Smooth muscle cell (in vitro differentiated cells): ENCODE measurements at regions not wholly inside any gene's neighbourhood (a gene's known extent, or its start where the extent isn't known, plus 50 kb on each side); places are given as distances from the start of the nearest gene placed in this dataset.

Experiments
- DNase-seq: peaks from one replicate; lab custom pipeline; 2025; ENCODE audit not compliant: unreplicated experiment; lab: John Stamatoyannopoulos, UW
- H2AFZ ChIP-seq: fragments of 200-600 bp; sonication (generic); 2 replicates; pipeline ENCODE4 v1.6.0; 2016; ENCODE audit warnings: antibody characterized with exemption, low read depth, mild to moderate bottlenecking
- H3F3A ChIP-seq: fragments of 200-600 bp; sonication (generic); 2 replicates; pipeline ENCODE4 v1.6.0; 2017; ENCODE audit warnings: antibody characterized with exemption, low read depth
- H3K27ac ChIP-seq: fragments of 200-600 bp; sonication (generic); 2 replicates; pipeline ENCODE4 v1.5.1; 2016; ENCODE audit warnings: low read depth, mild to moderate bottlenecking
- H3K27me3 ChIP-seq: fragments of 200-600 bp; sonication (generic); 2 replicates; pipeline ENCODE4 v1.6.1; 2016; ENCODE audit warnings: low read depth, mild to moderate bottlenecking
- H3K36me3 ChIP-seq: fragments of 200-600 bp; sonication (generic); 2 replicates; pipeline ENCODE4 v1.5.1; 2016; ENCODE audit warnings: low read depth
- H3K4me1 ChIP-seq: fragments of 200-600 bp; sonication (generic); 2 replicates; pipeline ENCODE4 v1.5.1; 2016; ENCODE audit warnings: low read depth
- H3K4me2 ChIP-seq: fragments of 200-600 bp; sonication (generic); 2 replicates; pipeline ENCODE4 v1.6.0; 2016; ENCODE audit warnings: mild to moderate bottlenecking
- H3K4me3 ChIP-seq: fragments of 200-600 bp; sonication (generic); 2 replicates; pipeline ENCODE4 v1.5.1; 2016; ENCODE audit warnings: mild to moderate bottlenecking
- H3K79me2 ChIP-seq: fragments of 200-600 bp; sonication (generic); 2 replicates; pipeline ENCODE4 v1.6.0; 2016; ENCODE audit warnings: low read depth, mild to moderate bottlenecking
- H3K9ac ChIP-seq: fragments of 200-600 bp; sonication (generic); 2 replicates; pipeline ENCODE4 v1.6.0; 2016; ENCODE audit warnings: low read depth
- H3K9me3 ChIP-seq: fragments of 200-600 bp; sonication (generic); replicated peaks from 2 replicates; pipeline ENCODE4 v1.5.1; 2016; ENCODE audit warnings: low read depth
- H4K20me1 ChIP-seq: fragments of 200-600 bp; sonication (generic); 2 replicates; pipeline ENCODE4 v1.6.0; 2016; ENCODE audit warnings: low read depth
- WGBS: methylation state at CpG from one replicate; pipeline ENCODE4 v1.1.7; 2016; ENCODE audit warnings: low lambda C conversion rate; 5-methylcytosine and 5-hydroxymethylcytosine counted together
- TF ChIP-seq, protein P1 (sequence below): fragments of 200-600 bp; sonication (generic); IDR thresholded peaks from 2 replicates; pipeline ENCODE4 v1.5.1; 2017; ENCODE audit warnings: borderline replicate concordance, mild to moderate bottlenecking, antibody characterized with exemption; ENCODE audit not compliant: insufficient read depth, poor library complexity, severe bottlenecking

DNA sequence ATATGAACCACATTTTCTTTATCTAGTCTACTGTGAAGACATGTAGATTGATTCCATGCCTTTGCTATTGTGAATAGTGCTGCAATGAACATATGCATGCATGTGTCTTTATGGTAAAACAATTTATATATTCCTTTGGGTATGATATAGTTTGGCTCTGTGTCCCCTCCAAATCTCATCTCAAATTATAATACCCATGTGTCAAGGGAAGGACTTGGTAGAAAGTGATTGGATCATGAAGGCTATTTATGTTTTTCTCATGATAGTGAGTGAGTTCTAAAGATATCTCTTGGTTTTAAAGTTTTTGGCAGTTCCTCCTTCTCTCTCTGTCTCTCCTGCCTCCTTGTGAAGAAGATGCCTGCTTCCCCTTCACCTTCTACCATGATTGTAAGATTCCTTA is 248.7 kb downstream of the GPR37 start:
- no peak for DNase-seq
- Histone ChIP-seq H3K27ac (no peak overlapping the region), H3K4me2 (no peak overlapping the region), H3K9me3 (no peaks in the 10 kb centered on the region), H3K4me1 (no peaks in the 10 kb centered on the region), H2AFZ (no peak overlapping the region), H3K27me3 (no peaks in the 10 kb centered on the region), H3K9ac (no peak overlapping the region), H3K79me2 (no peaks in the 10 kb centered on the region), H3K4me3 (no peak overlapping the region), H3F3A (no peaks in the 10 kb centered on the region), H4K20me1 (no peaks in the 10 kb centered on the region), H3K36me3 (no peaks in the 10 kb centered on the region)
- TF ChIP-seq, protein P1, sequence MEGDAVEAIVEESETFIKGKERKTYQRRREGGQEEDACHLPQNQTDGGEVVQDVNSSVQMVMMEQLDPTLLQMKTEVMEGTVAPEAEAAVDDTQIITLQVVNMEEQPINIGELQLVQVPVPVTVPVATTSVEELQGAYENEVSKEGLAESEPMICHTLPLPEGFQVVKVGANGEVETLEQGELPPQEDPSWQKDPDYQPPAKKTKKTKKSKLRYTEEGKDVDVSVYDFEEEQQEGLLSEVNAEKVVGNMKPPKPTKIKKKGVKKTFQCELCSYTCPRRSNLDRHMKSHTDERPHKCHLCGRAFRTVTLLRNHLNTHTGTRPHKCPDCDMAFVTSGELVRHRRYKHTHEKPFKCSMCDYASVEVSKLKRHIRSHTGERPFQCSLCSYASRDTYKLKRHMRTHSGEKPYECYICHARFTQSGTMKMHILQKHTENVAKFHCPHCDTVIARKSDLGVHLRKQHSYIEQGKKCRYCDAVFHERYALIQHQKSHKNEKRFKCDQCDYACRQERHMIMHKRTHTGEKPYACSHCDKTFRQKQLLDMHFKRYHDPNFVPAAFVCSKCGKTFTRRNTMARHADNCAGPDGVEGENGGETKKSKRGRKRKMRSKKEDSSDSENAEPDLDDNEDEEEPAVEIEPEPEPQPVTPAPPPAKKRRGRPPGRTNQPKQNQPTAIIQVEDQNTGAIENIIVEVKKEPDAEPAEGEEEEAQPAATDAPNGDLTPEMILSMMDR, result no peak

DNA sequence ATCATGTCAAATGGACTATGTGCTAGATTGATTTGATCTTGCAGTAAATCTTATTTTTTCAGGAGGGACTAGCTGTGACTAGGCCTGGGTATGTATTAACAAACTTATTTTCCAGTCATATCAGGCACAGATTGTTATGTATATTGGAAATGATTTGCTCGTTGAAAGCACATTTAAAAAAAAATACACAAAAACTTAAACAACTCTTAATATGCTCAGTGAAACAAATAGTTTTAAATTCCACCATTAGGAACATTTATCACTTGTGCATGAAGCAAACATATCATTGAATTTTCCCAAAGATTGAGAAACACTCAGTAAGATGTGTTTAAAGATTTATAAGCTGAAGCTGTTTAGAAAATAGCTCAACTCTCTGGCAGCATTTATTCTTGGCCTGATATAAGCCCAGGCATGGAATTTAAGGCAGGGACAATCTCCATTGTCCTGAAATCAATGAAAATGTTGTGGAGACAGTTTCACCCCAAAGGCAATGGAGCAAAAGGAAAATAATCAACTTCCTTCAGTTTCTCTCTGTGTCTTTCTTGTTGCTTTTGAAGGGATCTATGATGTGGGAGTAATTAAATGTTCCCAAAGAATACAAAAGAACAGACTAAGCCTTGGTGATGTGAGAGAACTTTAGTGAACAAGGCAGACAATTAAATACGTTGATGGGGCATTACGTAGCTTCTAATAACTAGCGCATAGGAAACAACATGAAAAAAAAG is 250.3 kb downstream of the GPR37 start:
- DNase-seq, result no peak
- H3K79me2 ChIP-seq, result no peaks in the 10 kb centered on the region
- TF ChIP-seq, protein P1, result no peak
- H3K27me3 ChIP-seq, result no peaks in the 10 kb centered on the region
- WGBS, result 74% methylated on average over 4 of the region's 4 CpGs
- H3K9me3 ChIP-seq, result no peaks in the 10 kb centered on the region
- no peaks in the 10 kb centered on the region for H4K20me1 ChIP-seq
- H2AFZ ChIP-seq, result no peak overlapping the region
- H3K36me3 ChIP-seq, result no peaks in the 10 kb centered on the region
- no peak overlapping the region for H3K9ac ChIP-seq
- H3K4me3 ChIP-seq, result no peak overlapping the region
- no peak overlapping the region for H3K27ac ChIP-seq
- H3K4me2 ChIP-seq, result no peak overlapping the region
- H3K4me1 ChIP-seq, result no peaks in the 10 kb centered on the region
- H3F3A ChIP-seq, result no peaks in the 10 kb centered on the region

DNA sequence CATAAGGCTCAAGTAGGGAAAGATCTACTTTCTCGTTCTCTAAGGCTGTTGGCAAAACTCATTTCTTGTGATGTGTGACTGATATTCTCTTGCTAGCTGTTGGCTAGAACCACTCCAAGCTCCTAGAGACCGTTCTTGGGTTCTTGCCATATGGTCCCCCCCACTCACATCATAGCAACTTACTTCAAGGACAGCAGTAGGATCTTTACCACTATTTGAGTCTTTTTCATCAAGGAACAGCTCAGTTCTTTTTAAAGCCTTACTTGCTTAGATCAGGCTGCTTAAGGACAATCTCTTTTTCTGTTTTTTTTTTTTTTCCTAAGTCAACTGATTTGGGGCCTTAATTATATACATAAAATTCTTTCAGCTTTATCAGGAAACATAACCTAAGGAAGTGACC is 251.1 kb downstream of the GPR37 start:
- no peaks in the 10 kb centered on the region for H3F3A ChIP-seq
- no peaks in the 10 kb centered on the region for H4K20me1 ChIP-seq
- TF ChIP-seq, protein P1, result no peak
- no peak overlapping the region for H2AFZ ChIP-seq
- H3K27me3 ChIP-seq, result no peaks in the 10 kb centered on the region
- H3K36me3 ChIP-seq, result no peaks in the 10 kb centered on the region
- H3K4me2 ChIP-seq, result no peak overlapping the region
- no peaks in the 10 kb centered on the region for H3K4me1 ChIP-seq
- no peaks in the 10 kb centered on the region for H3K79me2 ChIP-seq
- no peak for DNase-seq
- no peaks in the 10 kb centered on the region for H3K9me3 ChIP-seq
- H3K9ac ChIP-seq, result no peak overlapping the region
- WGBS, result 89% methylated on average over 2 of the region's 2 CpGs
- no peak overlapping the region for H3K4me3 ChIP-seq
- no peak overlapping the region for H3K27ac ChIP-seq

DNA sequence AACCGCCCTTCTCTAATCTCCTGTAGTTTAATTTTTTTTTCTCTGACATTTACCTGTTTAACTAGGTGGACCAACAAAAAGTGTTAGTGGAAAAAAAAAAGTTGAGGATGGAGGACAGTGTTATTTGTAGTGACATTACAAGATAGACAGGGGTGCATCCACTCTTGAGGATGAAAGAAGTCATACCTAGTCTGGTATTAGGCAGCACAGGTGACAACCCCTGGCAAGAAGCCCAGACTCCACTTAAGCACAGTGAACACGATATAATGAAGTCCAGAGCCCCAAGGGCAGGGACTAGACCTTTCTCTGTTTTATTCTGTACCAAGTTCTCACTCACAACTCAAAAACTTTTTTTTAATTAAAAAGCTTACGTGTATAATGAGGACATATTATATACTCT is 268.4 kb downstream of the GPR37 start:
- Histone ChIP-seq H3K9ac (no peak overlapping the region), H3K79me2 (no peaks in the 10 kb centered on the region), H4K20me1 (no peaks in the 10 kb centered on the region), H3K9me3 (no peaks in the 10 kb centered on the region), H3F3A (no peaks in the 10 kb centered on the region), H3K4me1 (no peaks in the 10 kb centered on the region), H3K4me3 (no peak overlapping the region), H2AFZ (no peak overlapping the region), H3K4me2 (no peak overlapping the region), H3K27me3 (no peaks in the 10 kb centered on the region), H3K27ac (no peak overlapping the region), H3K36me3 (no peaks in the 10 kb centered on the region)
- WGBS, result 82% methylated on average over 3 of the region's 3 CpGs
- TF ChIP-seq, protein P1, result no peak
- DNase-seq, result no peak
